ENCODE measurements at regions not wholly inside any gene's neighbourhood (a gene's known extent, or its start where the extent isn't known, plus 50 kb on each side); places are given as distances from the start of the nearest gene placed in this dataset.
"Not testable (repeated sequence)": the region's sequence is repeated elsewhere in the genome, so short reads cannot be mapped to it uniquely, and the experiment has no call there.

- not testable (repeated sequence) for DNase-seq; H3K9me3 ChIP-seq (replicated peaks; ENCODE audit: control insufficient read depth, low read depth, low read length); H3K27ac ChIP-seq (ENCODE audit: low read length); H3K4me3 ChIP-seq (ENCODE audit: low read length); H3K36me3 ChIP-seq (ENCODE audit: control insufficient read depth, insufficient read depth, low read length); H3K27me3 ChIP-seq (ENCODE audit: control insufficient read depth, insufficient read depth, low read length); H3K4me1 ChIP-seq (ENCODE audit: control insufficient read depth, insufficient read depth, low read length)
- 80% methylated on average over 1 of the region's 4 CpGs for WGBS (ENCODE audit: insufficient coverage)
Observed at GRCh38 chr2:87420954-87421353, 326.9 kb upstream of the PLGLB2 start.

- 78% methylated on average over 1 of the region's 7 CpGs for WGBS (ENCODE audit: insufficient coverage)
- not testable (repeated sequence) for H3K36me3 ChIP-seq (ENCODE audit: control insufficient read depth, insufficient read depth, low read length); H3K27me3 ChIP-seq (ENCODE audit: control insufficient read depth, insufficient read depth, low read length); H3K4me1 ChIP-seq (ENCODE audit: control insufficient read depth, insufficient read depth, low read length); DNase-seq; H3K27ac ChIP-seq (ENCODE audit: low read length); H3K9me3 ChIP-seq (replicated peaks; ENCODE audit: control insufficient read depth, low read depth, low read length); H3K4me3 ChIP-seq (ENCODE audit: low read length)
Observed at GRCh38 chr2:87423796-87424762, 323.8 kb upstream of the PLGLB2 start.

- not testable (repeated sequence) for H3K36me3 ChIP-seq (ENCODE audit: control insufficient read depth, insufficient read depth, low read length); DNase-seq; H3K4me3 ChIP-seq (ENCODE audit: low read length); H3K9me3 ChIP-seq (replicated peaks; ENCODE audit: control insufficient read depth, low read depth, low read length); H3K27me3 ChIP-seq (ENCODE audit: control insufficient read depth, insufficient read depth, low read length); H3K4me1 ChIP-seq (ENCODE audit: control insufficient read depth, insufficient read depth, low read length); H3K27ac ChIP-seq (ENCODE audit: low read length)
- WGBS (ENCODE audit: insufficient coverage), result no CpG with 5 or more reads among the region's 1 CpG
Observed at GRCh38 chr2:87424763-87425154, 323.1 kb upstream of the PLGLB2 start.

GRCh38 chr2:87425191-87425590, 322.7 kb upstream of the PLGLB2 start:
- H3K27me3 ChIP-seq (ENCODE audit: control insufficient read depth, insufficient read depth, low read length); H3K4me1 ChIP-seq (ENCODE audit: control insufficient read depth, insufficient read depth, low read length); DNase-seq; H3K4me3 ChIP-seq (ENCODE audit: low read length); H3K27ac ChIP-seq (ENCODE audit: low read length); H3K36me3 ChIP-seq (ENCODE audit: control insufficient read depth, insufficient read depth, low read length); H3K9me3 ChIP-seq (replicated peaks; ENCODE audit: control insufficient read depth, low read depth, low read length): not testable (repeated sequence)
- 57% methylated on average over 1 of the region's 3 CpGs for WGBS (ENCODE audit: insufficient coverage)

GRCh38 chr2:87425717-87426116, 322.2 kb upstream of the PLGLB2 start:
- not testable (repeated sequence) for H3K9me3 ChIP-seq (replicated peaks; ENCODE audit: control insufficient read depth, low read depth, low read length); H3K27me3 ChIP-seq (ENCODE audit: control insufficient read depth, insufficient read depth, low read length); DNase-seq; H3K4me1 ChIP-seq (ENCODE audit: control insufficient read depth, insufficient read depth, low read length); H3K27ac ChIP-seq (ENCODE audit: low read length); H3K36me3 ChIP-seq (ENCODE audit: control insufficient read depth, insufficient read depth, low read length); H3K4me3 ChIP-seq (ENCODE audit: low read length)
- WGBS (ENCODE audit: insufficient coverage), result 100% methylated on average over 1 of the region's 3 CpGs

- WGBS (ENCODE audit: insufficient coverage), result no CpG with 5 or more reads among the region's 2 CpGs
- H3K4me1 ChIP-seq (ENCODE audit: control insufficient read depth, insufficient read depth, low read length); H3K27ac ChIP-seq (ENCODE audit: low read length); H3K36me3 ChIP-seq (ENCODE audit: control insufficient read depth, insufficient read depth, low read length); H3K4me3 ChIP-seq (ENCODE audit: low read length); H3K27me3 ChIP-seq (ENCODE audit: control insufficient read depth, insufficient read depth, low read length); H3K9me3 ChIP-seq (replicated peaks; ENCODE audit: control insufficient read depth, low read depth, low read length); DNase-seq: not testable (repeated sequence)
Observed at GRCh38 chr2:87428452-87429130, 319.3 kb upstream of the PLGLB2 start.

- H3K4me1 ChIP-seq (ENCODE audit: control insufficient read depth, insufficient read depth, low read length); DNase-seq: not testable (repeated sequence)
- 89% methylated on average over 5 of the region's 9 CpGs for WGBS (ENCODE audit: insufficient coverage)
Observed at GRCh38 chr2:87429206-87429930, 318.5 kb upstream of the PLGLB2 start.

GRCh38 chr2:87429931-87430275, 318.0 kb upstream of the PLGLB2 start:
- H3K27ac ChIP-seq (ENCODE audit: low read length); H3K4me1 ChIP-seq (ENCODE audit: control insufficient read depth, insufficient read depth, low read length); DNase-seq; H3K27me3 ChIP-seq (ENCODE audit: control insufficient read depth, insufficient read depth, low read length); H3K9me3 ChIP-seq (replicated peaks; ENCODE audit: control insufficient read depth, low read depth, low read length); H3K36me3 ChIP-seq (ENCODE audit: control insufficient read depth, insufficient read depth, low read length); H3K4me3 ChIP-seq (ENCODE audit: low read length): not testable (repeated sequence)
- no CpG with 5 or more reads among the region's 4 CpGs for WGBS (ENCODE audit: insufficient coverage)

More at GRCh38 chr2:87429206-87429930, 318.5 kb upstream of the PLGLB2 start:
- H3K27ac ChIP-seq (ENCODE audit: low read length); H3K27me3 ChIP-seq (ENCODE audit: control insufficient read depth, insufficient read depth, low read length); H3K9me3 ChIP-seq (replicated peaks; ENCODE audit: control insufficient read depth, low read depth, low read length); H3K36me3 ChIP-seq (ENCODE audit: control insufficient read depth, insufficient read depth, low read length); H3K4me3 ChIP-seq (ENCODE audit: low read length): not testable (repeated sequence)

GRCh38 chr2:87431051-87431450, 316.8 kb upstream of the PLGLB2 start:
- not testable (repeated sequence) for H3K36me3 ChIP-seq (ENCODE audit: control insufficient read depth, insufficient read depth, low read length); H3K27ac ChIP-seq (ENCODE audit: low read length); H3K9me3 ChIP-seq (replicated peaks; ENCODE audit: control insufficient read depth, low read depth, low read length); DNase-seq; H3K27me3 ChIP-seq (ENCODE audit: control insufficient read depth, insufficient read depth, low read length); H3K4me3 ChIP-seq (ENCODE audit: low read length); H3K4me1 ChIP-seq (ENCODE audit: control insufficient read depth, insufficient read depth, low read length)
- no CpG with 5 or more reads among the region's 2 CpGs for whole genome bisulfite sequencing (ENCODE audit: insufficient coverage)
